ENCODE measurements at regions not wholly inside any gene's neighbourhood (a gene's known extent, or its start where the extent isn't known, plus 50 kb on each side); places are given as distances from the start of the nearest gene placed in this dataset.

DNA sequence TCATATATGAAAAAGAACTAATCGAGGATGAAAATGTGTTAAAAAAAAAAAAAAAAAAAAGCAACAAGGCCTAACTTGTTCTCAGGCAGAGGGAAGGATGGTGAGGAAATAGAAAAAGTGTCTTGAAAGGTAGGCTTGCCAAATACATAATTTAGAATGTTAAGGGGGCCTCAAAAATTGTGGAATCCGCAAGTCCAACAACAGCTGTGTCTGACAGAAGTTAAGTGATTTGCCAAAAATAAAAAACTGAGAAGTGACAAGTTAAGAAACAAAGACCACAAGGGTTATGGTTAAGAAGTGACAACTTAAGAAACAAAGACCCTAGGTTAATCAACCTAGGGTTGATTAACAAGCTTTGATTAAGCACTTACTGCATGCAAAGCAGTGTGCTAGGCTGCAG lies 110.6 kb downstream of the P2RY1 start:
- Histone ChIP-seq H3K27ac (no peak overlapping the region), H3K9me3 (no peaks in the 10 kb centered on the region), H3K36me3 (no peaks in the 10 kb centered on the region), H3K9ac (ENCODE audit: low read depth in 2 of 2, low read length in 2 of 2) (no peak overlapping the region), H3K27me3 (no peaks in the 10 kb centered on the region), H3K4me3 (no peak overlapping the region), H3K4me1 (peaks cover 3% of the 10 kb centered on the region)
- no peak for DNase-seq
- TF ChIP-seq, protein P1, sequence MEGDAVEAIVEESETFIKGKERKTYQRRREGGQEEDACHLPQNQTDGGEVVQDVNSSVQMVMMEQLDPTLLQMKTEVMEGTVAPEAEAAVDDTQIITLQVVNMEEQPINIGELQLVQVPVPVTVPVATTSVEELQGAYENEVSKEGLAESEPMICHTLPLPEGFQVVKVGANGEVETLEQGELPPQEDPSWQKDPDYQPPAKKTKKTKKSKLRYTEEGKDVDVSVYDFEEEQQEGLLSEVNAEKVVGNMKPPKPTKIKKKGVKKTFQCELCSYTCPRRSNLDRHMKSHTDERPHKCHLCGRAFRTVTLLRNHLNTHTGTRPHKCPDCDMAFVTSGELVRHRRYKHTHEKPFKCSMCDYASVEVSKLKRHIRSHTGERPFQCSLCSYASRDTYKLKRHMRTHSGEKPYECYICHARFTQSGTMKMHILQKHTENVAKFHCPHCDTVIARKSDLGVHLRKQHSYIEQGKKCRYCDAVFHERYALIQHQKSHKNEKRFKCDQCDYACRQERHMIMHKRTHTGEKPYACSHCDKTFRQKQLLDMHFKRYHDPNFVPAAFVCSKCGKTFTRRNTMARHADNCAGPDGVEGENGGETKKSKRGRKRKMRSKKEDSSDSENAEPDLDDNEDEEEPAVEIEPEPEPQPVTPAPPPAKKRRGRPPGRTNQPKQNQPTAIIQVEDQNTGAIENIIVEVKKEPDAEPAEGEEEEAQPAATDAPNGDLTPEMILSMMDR (IDR thresholded peaks at IDR 0.05), result no peak
- intact Hi-C loops (cut with DNase I), result no loop called here

DNA sequence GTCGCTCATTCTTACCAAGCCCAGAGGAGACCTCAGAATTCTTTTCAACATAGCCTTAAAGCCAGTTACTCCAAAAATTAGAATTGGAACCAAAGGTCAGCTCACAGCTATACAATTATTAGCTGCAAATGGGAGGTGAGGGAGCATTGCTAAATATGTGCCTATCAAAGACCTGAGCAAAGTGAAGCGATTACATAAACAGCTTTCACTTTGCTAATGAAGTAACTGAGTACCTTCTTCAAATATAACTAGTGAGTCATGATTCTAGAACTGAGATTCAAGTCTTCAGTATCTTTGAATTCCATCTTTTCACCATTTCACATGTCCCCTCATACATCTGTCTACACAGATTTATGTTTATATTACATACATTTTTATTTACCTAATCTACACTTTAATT lies 122.6 kb downstream of the P2RY1 start:
- intact Hi-C loops (cut with DNase I), result no loop called here

DNA sequence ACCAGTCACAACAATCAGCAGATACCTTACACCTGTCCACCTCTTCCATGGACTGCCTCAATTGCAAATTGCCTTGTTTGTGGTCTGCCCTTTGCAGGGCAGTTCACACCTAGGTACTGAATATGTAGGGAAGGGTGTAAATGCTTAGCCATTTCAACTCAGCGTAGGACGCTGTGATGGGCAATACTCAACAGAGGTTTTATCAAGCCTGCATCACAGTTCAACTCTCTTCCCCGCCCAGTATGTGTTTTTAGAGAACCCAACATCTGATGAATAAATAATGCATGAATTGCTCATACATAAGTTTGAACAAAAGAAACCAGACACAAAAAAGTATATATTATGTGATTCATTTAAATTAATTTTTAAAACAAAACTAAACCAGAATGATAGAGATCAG lies 124.4 kb downstream of the P2RY1 start:
- Histone ChIP-seq H3K27me3 (no peaks in the 10 kb centered on the region), H3K4me1 (no peaks in the 10 kb centered on the region), H3K36me3 (no peaks in the 10 kb centered on the region), H3K9ac (ENCODE audit: low read depth in 2 of 2, low read length in 2 of 2) (no peak overlapping the region), H3K4me3 (no peak overlapping the region), H3K27ac (no peak overlapping the region), H3K9me3 (no peaks in the 10 kb centered on the region)
- no peak for DNase-seq
- TF ChIP-seq, protein P1 (IDR thresholded peaks at IDR 0.05), result no peak
- intact Hi-C loops (cut with DNase I), result no loop called here

More for the DNA sequence above, 122.6 kb downstream of the P2RY1 start:
- Histone ChIP-seq H3K36me3 (no peaks in the 10 kb centered on the region), H3K9me3 (no peaks in the 10 kb centered on the region), H3K9ac (ENCODE audit: low read depth in 2 of 2, low read length in 2 of 2) (no peak overlapping the region), H3K27ac (no peak overlapping the region), H3K4me1 (no peaks in the 10 kb centered on the region), H3K4me3 (no peak overlapping the region), H3K27me3 (no peaks in the 10 kb centered on the region)
- TF ChIP-seq, protein P1 (IDR thresholded peaks at IDR 0.05), result no peak
- DNase-seq, result no peak

DNA sequence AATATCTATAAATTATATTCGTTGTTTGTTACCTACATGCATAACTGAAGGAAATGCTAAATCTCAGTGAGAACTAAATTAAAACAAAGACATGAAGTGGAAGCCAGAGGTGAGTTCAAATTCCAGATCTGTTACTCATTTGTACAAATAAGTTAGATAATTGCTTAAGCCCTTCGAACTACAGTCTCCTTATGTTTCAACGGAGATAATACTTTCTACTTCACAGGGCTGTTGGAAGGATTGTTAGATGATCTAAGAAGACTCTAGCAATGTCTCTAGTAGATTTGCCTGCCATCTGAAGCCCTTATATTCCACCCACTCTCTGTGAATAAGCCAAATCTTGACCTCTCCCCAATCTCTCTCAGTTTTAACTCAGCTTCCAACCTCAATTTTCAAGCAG lies 125.8 kb downstream of the P2RY1 start:
- Histone ChIP-seq H3K4me1 (no peaks in the 10 kb centered on the region), H3K9me3 (no peaks in the 10 kb centered on the region), H3K4me3 (no peak overlapping the region), H3K27me3 (no peaks in the 10 kb centered on the region), H3K36me3 (no peaks in the 10 kb centered on the region), H3K9ac (ENCODE audit: low read depth in 2 of 2, low read length in 2 of 2) (no peak overlapping the region), H3K27ac (no peak overlapping the region)
- TF ChIP-seq, protein P1 (IDR thresholded peaks at IDR 0.05), result no peak
- intact Hi-C loops (cut with DNase I), result loop anchor here (10.0 kb wide), 1 partner anchor 486 kb away; no protein-coding TSS in a partner anchor
- DNase-seq, result no peak

DNA sequence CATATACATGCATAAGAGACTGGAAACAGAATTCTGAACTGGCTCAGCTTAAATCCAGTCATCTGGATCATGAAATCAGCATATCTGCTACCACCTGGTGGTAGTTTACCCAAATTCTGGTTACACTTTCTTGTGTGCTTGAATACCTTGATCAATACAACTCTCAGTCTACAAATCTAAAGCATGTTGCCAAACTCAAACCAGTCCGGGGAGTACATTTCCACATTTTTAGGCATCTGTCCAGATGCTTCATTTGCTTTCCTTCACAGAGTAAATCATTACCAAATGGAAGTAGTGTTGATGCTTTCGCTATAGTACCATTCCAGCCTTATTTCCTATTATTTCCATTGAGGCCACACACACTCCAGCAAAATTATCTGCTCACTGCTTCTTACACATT lies 126.4 kb downstream of the P2RY1 start:
- H3K4me3 ChIP-seq, result no peak overlapping the region
- DNase-seq, result peak; percentile 22
- no peak overlapping the region for H3K9ac ChIP-seq (ENCODE audit: low read depth in 2 of 2, low read length in 2 of 2)
- no peaks in the 10 kb centered on the region for H3K36me3 ChIP-seq
- no peak overlapping the region for H3K27ac ChIP-seq
- no peaks in the 10 kb centered on the region for H3K9me3 ChIP-seq
- H3K27me3 ChIP-seq, result no peaks in the 10 kb centered on the region
- H3K4me1 ChIP-seq, result no peaks in the 10 kb centered on the region
- TF ChIP-seq, protein P1 (IDR thresholded peaks at IDR 0.05), result peak; percentile 35
- intact Hi-C loops (cut with DNase I), result loop anchor here (10.0 kb wide), 1 partner anchor 487 kb away; no protein-coding TSS in a partner anchor
